DND-41 (cell line): ENCODE measurements at regions not wholly inside any gene's neighbourhood (a gene's known extent, or its start where the extent isn't known, plus 50 kb on each side); places are given as distances from the start of the nearest gene placed in this dataset.

Experiments used
- EZH2 ChIP-seq: IDR thresholded peaks from 3 replicates; pipeline ENCODE4 v1.6.1; 2012; ENCODE audit warnings: borderline replicate concordance, low read depth, mild to moderate bottlenecking, moderate library complexity, low read length, inconsistent platforms; ENCODE audit not compliant: severe bottlenecking
- TF ChIP-seq, protein P1 (sequence below): IDR thresholded peaks from 2 replicates; pipeline ENCODE4 v1.5.1; 2012; ENCODE audit warnings: borderline replicate concordance, low read length, moderate library complexity, mild to moderate bottlenecking; ENCODE audit not compliant: poor library complexity, severe bottlenecking; ENCODE audit errors: extremely low read depth

DNA sequence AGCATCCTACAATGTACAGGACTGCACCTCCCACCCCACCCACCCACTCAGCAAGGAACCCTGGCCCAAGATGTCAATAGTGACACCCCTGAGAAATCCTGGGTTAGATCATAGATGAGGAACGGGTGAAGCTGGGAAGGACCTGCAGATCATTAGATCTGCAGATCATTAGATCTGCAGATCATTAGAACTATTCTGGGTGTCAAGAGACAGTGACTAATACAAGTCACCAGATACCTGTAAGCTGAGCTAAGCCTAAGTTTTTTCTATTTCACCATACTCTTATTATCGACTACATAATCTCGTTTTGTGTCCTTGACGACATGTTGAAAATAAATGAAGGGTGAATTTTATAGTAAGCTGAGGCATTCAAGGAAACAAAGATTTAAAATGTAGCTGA, 325.7 kb downstream of the DUSP10 start:
- TF ChIP-seq, protein P1, sequence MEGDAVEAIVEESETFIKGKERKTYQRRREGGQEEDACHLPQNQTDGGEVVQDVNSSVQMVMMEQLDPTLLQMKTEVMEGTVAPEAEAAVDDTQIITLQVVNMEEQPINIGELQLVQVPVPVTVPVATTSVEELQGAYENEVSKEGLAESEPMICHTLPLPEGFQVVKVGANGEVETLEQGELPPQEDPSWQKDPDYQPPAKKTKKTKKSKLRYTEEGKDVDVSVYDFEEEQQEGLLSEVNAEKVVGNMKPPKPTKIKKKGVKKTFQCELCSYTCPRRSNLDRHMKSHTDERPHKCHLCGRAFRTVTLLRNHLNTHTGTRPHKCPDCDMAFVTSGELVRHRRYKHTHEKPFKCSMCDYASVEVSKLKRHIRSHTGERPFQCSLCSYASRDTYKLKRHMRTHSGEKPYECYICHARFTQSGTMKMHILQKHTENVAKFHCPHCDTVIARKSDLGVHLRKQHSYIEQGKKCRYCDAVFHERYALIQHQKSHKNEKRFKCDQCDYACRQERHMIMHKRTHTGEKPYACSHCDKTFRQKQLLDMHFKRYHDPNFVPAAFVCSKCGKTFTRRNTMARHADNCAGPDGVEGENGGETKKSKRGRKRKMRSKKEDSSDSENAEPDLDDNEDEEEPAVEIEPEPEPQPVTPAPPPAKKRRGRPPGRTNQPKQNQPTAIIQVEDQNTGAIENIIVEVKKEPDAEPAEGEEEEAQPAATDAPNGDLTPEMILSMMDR, result no peak
- TF ChIP-seq EZH2, result no peak
